ENCODE measurements at regions not wholly inside any gene's neighbourhood (a gene's known extent, or its start where the extent isn't known, plus 50 kb on each side); places are given as distances from the start of the nearest gene placed in this dataset.

- TF ChIP-seq MXI1 (IDR thresholded peaks at IDR 0.05; ENCODE audit: borderline replicate concordance, low read depth, low read length) (no peak), CTCF (conservative IDR thresholded peaks at IDR 0.05; ENCODE audit: low read depth, low read length) (no peak)
These were observed 593.0 kb downstream of the VRK1 start for GRCh38 chr14:97390096-97390724.

Data from IMR-90 (cell line).